BLaER1 treated with 17β-estradiol and CSF1 and Interleukin-3, amounts not matched to agents 10 nM and 100 nM (cell line): ENCODE measurements at regions not wholly inside any gene's neighbourhood (a gene's known extent, or its start where the extent isn't known, plus 50 kb on each side); places are given as distances from the start of the nearest gene placed in this dataset.

Experiments used
- H3K27ac ChIP-seq, 11 experiments: shearing (Covaris generic); formaldehyde crosslinking; 2 replicates each; pipeline ENCODE4 v1.8.1; 2022
- H3K27me3 ChIP-seq, 11 experiments: shearing (Covaris generic); formaldehyde crosslinking; 2 replicates each; pipeline ENCODE4 v1.8.1; 2022
- H3K36me3 ChIP-seq, 11 experiments: shearing (Covaris generic); formaldehyde crosslinking; 2 replicates each; pipeline ENCODE4 v1.8.1; 2022
- H3K4me1 ChIP-seq, 10 experiments: shearing (Covaris generic); formaldehyde crosslinking; 2 replicates each; pipeline ENCODE4 v1.8.1; 2022
- H3K4me2 ChIP-seq, 11 experiments: shearing (Covaris generic); formaldehyde crosslinking; 2 replicates each; pipeline ENCODE4 v1.8.1; 2022
- H3K4me3 ChIP-seq, 10 experiments: shearing (Covaris generic); formaldehyde crosslinking; 2 replicates each; pipeline ENCODE4 v1.8.1; 2022
- H3K9ac ChIP-seq, 11 experiments: shearing (Covaris generic); formaldehyde crosslinking; 2 replicates each; pipeline ENCODE4 v1.8.1; 2022
- H3K9me3 ChIP-seq, 11 experiments: shearing (Covaris generic); formaldehyde crosslinking; replicated peaks in 1 of 11; 2 replicates each; pipeline ENCODE4 v1.8.1; 2022
- H4K20me1 ChIP-seq, 11 experiments: shearing (Covaris generic); formaldehyde crosslinking; 2 replicates each; pipeline ENCODE4 v1.8.1; 2022
- Cebpa-rat ChIP-seq, 11 experiments: shearing (Covaris generic); IDR thresholded peaks; 2 replicates each; pipeline ENCODE4 v1.8.1; 2022

GRCh38 chr4:123701131-123701575 lies 304.6 kb downstream of the SPRY1 start:
- no peaks in the 10 kb centered on the region for H3K36me3 ChIP-seq
- no peak for TF ChIP-seq Cebpa-rat (IDR thresholded peaks at IDR 0.05)
- H3K27ac ChIP-seq, result no peak overlapping the region
- no peaks in the 10 kb centered on the region for H4K20me1 ChIP-seq
- no peaks in the 10 kb centered on the region for H3K27me3 ChIP-seq
- H3K4me1 ChIP-seq, result no peaks in the 10 kb centered on the region
- H3K9me3 ChIP-seq, result no peaks in the 10 kb centered on the region
- H3K4me3 ChIP-seq, result no peak overlapping the region
- no peak overlapping the region for H3K9ac ChIP-seq
- H3K4me2 ChIP-seq, result no peak overlapping the region

GRCh38 chr4:123705419-123705818 lies 308.8 kb downstream of the SPRY1 start:
- Histone ChIP-seq H3K4me3 (no peak overlapping the region), H4K20me1 (no peaks in the 10 kb centered on the region), H3K36me3 (no peaks in the 10 kb centered on the region), H3K27me3 (no peaks in the 10 kb centered on the region), H3K9me3 (peaks cover 11 to 17% (median 15%) of the 10 kb centered on the region in 11 experiments), H3K4me2 (no peak overlapping the region), H3K9ac (no peak overlapping the region), H3K27ac (no peak overlapping the region), H3K4me1 (no peaks in the 10 kb centered on the region)
- no peak for TF ChIP-seq Cebpa-rat (IDR thresholded peaks at IDR 0.05)

- no peak for TF ChIP-seq Cebpa-rat (IDR thresholded peaks at IDR 0.05)
- H3K27me3 ChIP-seq, result no peaks in the 10 kb centered on the region
These were observed 310.4 kb downstream of the SPRY1 start for GRCh38 chr4:123706973-123707372.

GRCh38 chr4:123708902-123709301 lies 312.3 kb downstream of the SPRY1 start:
- Histone ChIP-seq H3K27me3 (no peaks in the 10 kb centered on the region), H3K4me3 (no peak overlapping the region), H3K4me2 (no peak overlapping the region), H3K27ac (no peak overlapping the region), H3K9ac (no peak overlapping the region), H3K4me1 (no peaks in the 10 kb centered on the region), H3K36me3 (no peaks in the 10 kb centered on the region), H4K20me1 (no peaks in the 10 kb centered on the region), H3K9me3 (peaks cover 11 to 25% (median 17%) of the 10 kb centered on the region in 11 experiments)
- TF ChIP-seq Cebpa-rat (IDR thresholded peaks at IDR 0.05), result no peak

More at GRCh38 chr4:123706973-123707372, 310.4 kb downstream of the SPRY1 start:
- Histone ChIP-seq H3K9me3 (peaks cover 11 to 20% (median 15%) of the 10 kb centered on the region in 11 experiments), H3K4me3 (no peak overlapping the region), H4K20me1 (no peaks in the 10 kb centered on the region), H3K27ac (no peak overlapping the region), H3K4me1 (no peaks in the 10 kb centered on the region), H3K4me2 (no peak overlapping the region), H3K9ac (no peak overlapping the region), H3K36me3 (no peaks in the 10 kb centered on the region)

- no peak overlapping the region for H3K4me2 ChIP-seq
These were observed 312.7 kb downstream of the SPRY1 start for GRCh38 chr4:123709336-123709735.

GRCh38 chr4:123731035-123731434 lies 334.4 kb downstream of the SPRY1 start:
- Histone ChIP-seq H3K4me1 (peaks cover 0 to 6% (median 0%) of the 10 kb centered on the region in 10 experiments; a peak in 1 of 20 replicates), H4K20me1 (no peaks in the 10 kb centered on the region), H3K4me2 (no peak overlapping the region), H3K36me3 (no peaks in the 10 kb centered on the region), H3K9ac (no peak overlapping the region), H3K27ac (no peak overlapping the region), H3K9me3 (0 out of 22 replicates have a peak, but pooled peaks cover 0 to 4% (median 0%) of the 10 kb centered on the region in 11 experiments), H3K27me3 (no peaks in the 10 kb centered on the region), H3K4me3 (no peak overlapping the region)
- TF ChIP-seq Cebpa-rat (IDR thresholded peaks at IDR 0.05), result no peak

More at GRCh38 chr4:123709336-123709735, 312.7 kb downstream of the SPRY1 start:
- Histone ChIP-seq H3K27ac (no peak overlapping the region), H3K4me1 (no peaks in the 10 kb centered on the region), H3K9ac (no peak overlapping the region), H3K27me3 (no peaks in the 10 kb centered on the region), H3K4me3 (no peak overlapping the region), H3K36me3 (no peaks in the 10 kb centered on the region), H4K20me1 (no peaks in the 10 kb centered on the region), H3K9me3 (peaks cover 11 to 26% (median 17%) of the 10 kb centered on the region in 11 experiments)
- no peak for TF ChIP-seq Cebpa-rat (IDR thresholded peaks at IDR 0.05)

- no peak overlapping the region for H3K4me3 ChIP-seq
- TF ChIP-seq Cebpa-rat (IDR thresholded peaks at IDR 0.05), result no peak
- H3K4me2 ChIP-seq, result no peak overlapping the region
- no peaks in the 10 kb centered on the region for H4K20me1 ChIP-seq
- H3K4me1 ChIP-seq, result peaks cover 4 to 11% (median 6%) of the 10 kb centered on the region in 10 experiments; a peak in 13 of 20 replicates
- H3K9me3 ChIP-seq, result 0 out of 22 replicates have a peak, but pooled peaks cover 0 to 4% (median 0%) of the 10 kb centered on the region in 11 experiments
- no peaks in the 10 kb centered on the region for H3K27me3 ChIP-seq
- no peak overlapping the region for H3K9ac ChIP-seq
- H3K27ac ChIP-seq, result no peak overlapping the region
- no peaks in the 10 kb centered on the region for H3K36me3 ChIP-seq
These were observed 340.6 kb downstream of the SPRY1 start for GRCh38 chr4:123737156-123737555.

- Histone ChIP-seq H3K9ac (no peak overlapping the region), H3K9me3 (no peaks in the 10 kb centered on the region), H3K27ac (no peak overlapping the region), H3K27me3 (no peaks in the 10 kb centered on the region), H3K4me1 (peaks cover 4 to 7% (median 6%) of the 10 kb centered on the region in 10 experiments; a peak in 12 of 20 replicates), H3K4me3 (no peak overlapping the region), H4K20me1 (no peaks in the 10 kb centered on the region), H3K36me3 (no peaks in the 10 kb centered on the region), H3K4me2 (no peak overlapping the region)
- no peak for TF ChIP-seq Cebpa-rat (IDR thresholded peaks at IDR 0.05)
These were observed 343.2 kb downstream of the SPRY1 start for GRCh38 chr4:123739806-123740205.

- no peaks in the 10 kb centered on the region for H3K36me3 ChIP-seq
- TF ChIP-seq Cebpa-rat (IDR thresholded peaks at IDR 0.05), result no peak
- peaks cover 4 to 7% (median 6%) of the 10 kb centered on the region in 10 experiments; a peak in 12 of 20 replicates for H3K4me1 ChIP-seq
- H3K27me3 ChIP-seq, result no peaks in the 10 kb centered on the region
- H3K27ac ChIP-seq, result no peak overlapping the region
- no peaks in the 10 kb centered on the region for H3K9me3 ChIP-seq
- H3K9ac ChIP-seq, result no peak overlapping the region
- H3K4me2 ChIP-seq, result no peak overlapping the region
- H3K4me3 ChIP-seq, result no peak overlapping the region
- H4K20me1 ChIP-seq, result no peaks in the 10 kb centered on the region
These were observed 343.6 kb downstream of the SPRY1 start for GRCh38 chr4:123740236-123740635.

- H3K27me3 ChIP-seq, result no peaks in the 10 kb centered on the region
- TF ChIP-seq Cebpa-rat (IDR thresholded peaks at IDR 0.05), result no peak
- no peak overlapping the region for H3K4me3 ChIP-seq
- no peaks in the 10 kb centered on the region for H4K20me1 ChIP-seq
- H3K9me3 ChIP-seq, result no peaks in the 10 kb centered on the region
- peak overlapping the region in 10 of 11 experiments; percentile 21 to 67 (median 42); a peak in 19 of 22 replicates for H3K4me2 ChIP-seq
- H3K9ac ChIP-seq, result no peak overlapping the region
- no peaks in the 10 kb centered on the region for H3K36me3 ChIP-seq
- H3K4me1 ChIP-seq, result peaks cover 4 to 7% (median 6%) of the 10 kb centered on the region in 10 experiments; a peak in 12 of 20 replicates
- peak overlapping the region in 3 of 11 experiments; percentile 4 to 25 (median 12); a peak in 4 of 22 replicates for H3K27ac ChIP-seq
These were observed 345.3 kb downstream of the SPRY1 start for GRCh38 chr4:123741906-123742305.
